GM23338 (cell line): ENCODE measurements at regions not wholly inside any gene's neighbourhood (a gene's known extent, or its start where the extent isn't known, plus 50 kb on each side); places are given as distances from the start of the nearest gene placed in this dataset.

ENCODE experiments used
- CREB1 ChIP-seq: fragments of 250-450 bp; sonication (Bioruptor Pico); IDR thresholded peaks from 2 replicates; pipeline ENCODE4 v1.5.0; 2020; ENCODE audit warnings: low read depth, mild to moderate bottlenecking, moderate library complexity
- EZH2 ChIP-seq: fragments of 200-600 bp; sonication (generic); IDR thresholded peaks from one replicate; pipeline ENCODE4 v1.8.0; 2017; ENCODE audit warnings: antibody characterized with exemption, mild to moderate bottlenecking, low read depth; ENCODE audit not compliant: unreplicated experiment
- EZH2phosphoT487 ChIP-seq: fragments of 200-600 bp; sonication (generic); IDR thresholded peaks from one replicate; pipeline ENCODE4 v1.8.1; 2018; ENCODE audit warnings: antibody characterized with exemption; ENCODE audit not compliant: unreplicated experiment
- POLR2AphosphoS5 ChIP-seq: IDR thresholded peaks from 2 replicates; pipeline ENCODE4 v1.6.1; 2016; ENCODE audit warnings: antibody characterized with exemption, low read depth
- ZNF114 ChIP-seq: fragments of 250-450 bp; sonication (Bioruptor Pico); IDR thresholded peaks from 2 replicates; pipeline ENCODE4 v1.5.0; 2020; ENCODE audit warnings: mild to moderate bottlenecking, moderate library complexity
- TF ChIP-seq, protein P1 (sequence below): fragments of 250-450 bp; sonication (Bioruptor Pico); IDR thresholded peaks from 2 replicates; pipeline ENCODE4 v1.5.0; 2020; ENCODE audit warnings: mild to moderate bottlenecking, moderate library complexity
- TF ChIP-seq, protein P2 (sequence below): IDR thresholded peaks from one replicate; pipeline ENCODE4 v1.6.1; 2018; ENCODE audit warnings: antibody characterized with exemption; ENCODE audit not compliant: unreplicated experiment
- TF ChIP-seq, protein P3 (sequence below): IDR thresholded peaks from 2 replicates; pipeline ENCODE4 v1.6.1; 2016; ENCODE audit warnings: antibody characterized with exemption

DNA sequence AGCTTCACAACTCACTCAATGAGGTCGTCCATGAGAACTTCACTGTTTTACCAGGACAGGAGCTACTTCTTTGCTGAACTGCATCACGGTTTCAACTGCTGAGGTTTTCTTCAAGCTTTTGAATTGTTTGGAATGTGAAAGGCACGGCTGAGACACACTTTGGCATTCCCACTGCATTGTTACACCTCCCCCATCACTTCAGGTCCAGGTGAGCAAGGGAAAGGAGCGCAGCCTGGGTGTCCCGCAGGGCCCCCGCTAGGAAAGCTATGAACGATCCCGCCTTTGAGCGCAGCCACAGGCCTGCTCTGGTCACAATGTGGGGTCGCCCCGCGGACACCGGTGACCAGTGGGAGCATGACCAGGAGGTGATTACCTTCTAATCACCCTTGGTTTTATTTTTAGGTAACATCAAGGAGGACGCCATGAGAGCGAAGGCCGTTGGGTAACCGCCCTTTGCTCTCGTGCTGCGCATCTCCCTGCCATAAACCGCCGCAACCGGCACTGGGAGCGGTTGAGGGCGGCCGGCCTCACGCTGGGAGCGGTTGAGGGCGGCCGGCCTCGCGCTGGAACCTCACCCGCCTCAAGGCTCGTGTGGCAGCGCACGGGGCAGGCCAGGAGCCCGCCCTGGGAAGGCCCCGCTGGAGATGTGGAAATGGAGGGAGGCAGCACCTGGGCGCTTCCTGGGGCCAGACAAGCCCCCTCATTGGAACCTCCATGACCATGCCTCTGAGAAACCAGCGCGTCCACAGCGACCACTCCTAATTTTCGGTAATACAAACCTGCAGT lies 50.9 kb upstream of the SGMS1 start (continued):
- TF ChIP-seq, protein P1, sequence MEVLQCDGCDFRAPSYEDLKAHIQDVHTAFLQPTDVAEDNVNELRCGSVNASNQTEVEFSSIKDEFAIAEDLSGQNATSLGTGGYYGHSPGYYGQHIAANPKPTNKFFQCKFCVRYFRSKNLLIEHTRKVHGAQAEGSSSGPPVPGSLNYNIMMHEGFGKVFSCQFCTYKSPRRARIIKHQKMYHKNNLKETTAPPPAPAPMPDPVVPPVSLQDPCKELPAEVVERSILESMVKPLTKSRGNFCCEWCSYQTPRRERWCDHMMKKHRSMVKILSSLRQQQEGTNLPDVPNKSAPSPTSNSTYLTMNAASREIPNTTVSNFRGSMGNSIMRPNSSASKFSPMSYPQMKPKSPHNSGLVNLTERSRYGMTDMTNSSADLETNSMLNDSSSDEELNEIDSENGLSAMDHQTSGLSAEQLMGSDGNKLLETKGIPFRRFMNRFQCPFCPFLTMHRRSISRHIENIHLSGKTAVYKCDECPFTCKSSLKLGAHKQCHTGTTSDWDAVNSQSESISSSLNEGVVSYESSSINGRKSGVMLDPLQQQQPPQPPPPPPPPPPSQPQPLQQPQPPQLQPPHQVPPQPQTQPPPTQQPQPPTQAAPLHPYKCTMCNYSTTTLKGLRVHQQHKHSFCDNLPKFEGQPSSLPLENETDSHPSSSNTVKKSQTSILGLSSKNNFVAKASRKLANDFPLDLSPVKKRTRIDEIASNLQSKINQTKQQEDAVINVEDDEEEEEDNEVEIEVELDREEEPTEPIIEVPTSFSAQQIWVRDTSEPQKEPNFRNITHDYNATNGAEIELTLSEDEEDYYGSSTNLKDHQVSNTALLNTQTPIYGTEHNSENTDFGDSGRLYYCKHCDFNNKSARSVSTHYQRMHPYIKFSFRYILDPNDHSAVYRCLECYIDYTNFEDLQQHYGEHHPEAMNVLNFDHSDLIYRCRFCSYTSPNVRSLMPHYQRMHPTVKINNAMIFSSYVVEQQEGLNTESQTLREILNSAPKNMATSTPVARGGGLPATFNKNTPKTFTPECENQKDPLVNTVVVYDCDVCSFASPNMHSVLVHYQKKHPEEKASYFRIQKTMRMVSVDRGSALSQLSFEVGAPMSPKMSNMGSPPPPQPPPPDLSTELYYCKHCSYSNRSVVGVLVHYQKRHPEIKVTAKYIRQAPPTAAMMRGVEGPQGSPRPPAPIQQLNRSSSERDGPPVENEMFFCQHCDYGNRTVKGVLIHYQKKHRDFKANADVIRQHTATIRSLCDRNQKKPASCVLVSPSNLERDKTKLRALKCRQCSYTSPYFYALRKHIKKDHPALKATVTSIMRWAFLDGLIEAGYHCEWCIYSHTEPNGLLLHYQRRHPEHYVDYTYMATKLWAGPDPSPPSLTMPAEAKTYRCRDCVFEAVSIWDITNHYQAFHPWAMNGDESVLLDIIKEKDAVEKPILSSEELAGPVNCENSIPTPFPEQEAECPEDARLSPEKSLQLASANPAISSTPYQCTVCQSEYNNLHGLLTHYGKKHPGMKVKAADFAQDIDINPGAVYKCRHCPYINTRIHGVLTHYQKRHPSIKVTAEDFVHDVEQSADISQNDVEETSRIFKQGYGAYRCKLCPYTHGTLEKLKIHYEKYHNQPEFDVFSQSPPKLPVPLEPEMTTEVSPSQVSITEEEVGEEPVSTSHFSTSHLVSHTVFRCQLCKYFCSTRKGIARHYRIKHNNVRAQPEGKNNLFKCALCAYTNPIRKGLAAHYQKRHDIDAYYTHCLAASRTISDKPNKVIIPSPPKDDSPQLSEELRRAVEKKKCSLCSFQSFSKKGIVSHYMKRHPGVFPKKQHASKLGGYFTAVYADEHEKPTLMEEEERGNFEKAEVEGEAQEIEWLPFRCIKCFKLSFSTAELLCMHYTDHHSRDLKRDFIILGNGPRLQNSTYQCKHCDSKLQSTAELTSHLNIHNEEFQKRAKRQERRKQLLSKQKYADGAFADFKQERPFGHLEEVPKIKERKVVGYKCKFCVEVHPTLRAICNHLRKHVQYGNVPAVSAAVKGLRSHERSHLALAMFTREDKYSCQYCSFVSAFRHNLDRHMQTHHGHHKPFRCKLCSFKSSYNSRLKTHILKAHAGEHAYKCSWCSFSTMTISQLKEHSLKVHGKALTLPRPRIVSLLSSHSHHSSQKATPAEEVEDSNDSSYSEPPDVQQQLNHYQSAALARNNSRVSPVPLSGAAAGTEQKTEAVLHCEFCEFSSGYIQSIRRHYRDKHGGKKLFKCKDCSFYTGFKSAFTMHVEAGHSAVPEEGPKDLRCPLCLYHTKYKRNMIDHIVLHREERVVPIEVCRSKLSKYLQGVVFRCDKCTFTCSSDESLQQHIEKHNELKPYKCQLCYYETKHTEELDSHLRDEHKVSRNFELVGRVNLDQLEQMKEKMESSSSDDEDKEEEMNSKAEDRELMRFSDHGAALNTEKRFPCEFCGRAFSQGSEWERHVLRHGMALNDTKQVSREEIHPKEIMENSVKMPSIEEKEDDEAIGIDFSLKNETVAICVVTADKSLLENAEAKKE: no peak
- TF ChIP-seq EZH2phosphoT487: no peak
- TF ChIP-seq EZH2: no peak
- TF ChIP-seq, protein P2, sequence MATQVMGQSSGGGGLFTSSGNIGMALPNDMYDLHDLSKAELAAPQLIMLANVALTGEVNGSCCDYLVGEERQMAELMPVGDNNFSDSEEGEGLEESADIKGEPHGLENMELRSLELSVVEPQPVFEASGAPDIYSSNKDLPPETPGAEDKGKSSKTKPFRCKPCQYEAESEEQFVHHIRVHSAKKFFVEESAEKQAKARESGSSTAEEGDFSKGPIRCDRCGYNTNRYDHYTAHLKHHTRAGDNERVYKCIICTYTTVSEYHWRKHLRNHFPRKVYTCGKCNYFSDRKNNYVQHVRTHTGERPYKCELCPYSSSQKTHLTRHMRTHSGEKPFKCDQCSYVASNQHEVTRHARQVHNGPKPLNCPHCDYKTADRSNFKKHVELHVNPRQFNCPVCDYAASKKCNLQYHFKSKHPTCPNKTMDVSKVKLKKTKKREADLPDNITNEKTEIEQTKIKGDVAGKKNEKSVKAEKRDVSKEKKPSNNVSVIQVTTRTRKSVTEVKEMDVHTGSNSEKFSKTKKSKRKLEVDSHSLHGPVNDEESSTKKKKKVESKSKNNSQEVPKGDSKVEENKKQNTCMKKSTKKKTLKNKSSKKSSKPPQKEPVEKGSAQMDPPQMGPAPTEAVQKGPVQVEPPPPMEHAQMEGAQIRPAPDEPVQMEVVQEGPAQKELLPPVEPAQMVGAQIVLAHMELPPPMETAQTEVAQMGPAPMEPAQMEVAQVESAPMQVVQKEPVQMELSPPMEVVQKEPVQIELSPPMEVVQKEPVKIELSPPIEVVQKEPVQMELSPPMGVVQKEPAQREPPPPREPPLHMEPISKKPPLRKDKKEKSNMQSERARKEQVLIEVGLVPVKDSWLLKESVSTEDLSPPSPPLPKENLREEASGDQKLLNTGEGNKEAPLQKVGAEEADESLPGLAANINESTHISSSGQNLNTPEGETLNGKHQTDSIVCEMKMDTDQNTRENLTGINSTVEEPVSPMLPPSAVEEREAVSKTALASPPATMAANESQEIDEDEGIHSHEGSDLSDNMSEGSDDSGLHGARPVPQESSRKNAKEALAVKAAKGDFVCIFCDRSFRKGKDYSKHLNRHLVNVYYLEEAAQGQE: no peak
- TF ChIP-seq, protein P3, sequence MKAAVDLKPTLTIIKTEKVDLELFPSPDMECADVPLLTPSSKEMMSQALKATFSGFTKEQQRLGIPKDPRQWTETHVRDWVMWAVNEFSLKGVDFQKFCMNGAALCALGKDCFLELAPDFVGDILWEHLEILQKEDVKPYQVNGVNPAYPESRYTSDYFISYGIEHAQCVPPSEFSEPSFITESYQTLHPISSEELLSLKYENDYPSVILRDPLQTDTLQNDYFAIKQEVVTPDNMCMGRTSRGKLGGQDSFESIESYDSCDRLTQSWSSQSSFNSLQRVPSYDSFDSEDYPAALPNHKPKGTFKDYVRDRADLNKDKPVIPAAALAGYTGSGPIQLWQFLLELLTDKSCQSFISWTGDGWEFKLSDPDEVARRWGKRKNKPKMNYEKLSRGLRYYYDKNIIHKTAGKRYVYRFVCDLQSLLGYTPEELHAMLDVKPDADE: no peak
- TF ChIP-seq ZNF114 (CRISPR knock-in tag): no peak
- TF ChIP-seq CREB1 (CRISPR knock-in tag): no peak
- no peak for TF ChIP-seq POLR2AphosphoS5
